ENCODE measurements at regions not wholly inside any gene's neighbourhood (a gene's known extent, or its start where the extent isn't known, plus 50 kb on each side); places are given as distances from the start of the nearest gene placed in this dataset.

DNA sequence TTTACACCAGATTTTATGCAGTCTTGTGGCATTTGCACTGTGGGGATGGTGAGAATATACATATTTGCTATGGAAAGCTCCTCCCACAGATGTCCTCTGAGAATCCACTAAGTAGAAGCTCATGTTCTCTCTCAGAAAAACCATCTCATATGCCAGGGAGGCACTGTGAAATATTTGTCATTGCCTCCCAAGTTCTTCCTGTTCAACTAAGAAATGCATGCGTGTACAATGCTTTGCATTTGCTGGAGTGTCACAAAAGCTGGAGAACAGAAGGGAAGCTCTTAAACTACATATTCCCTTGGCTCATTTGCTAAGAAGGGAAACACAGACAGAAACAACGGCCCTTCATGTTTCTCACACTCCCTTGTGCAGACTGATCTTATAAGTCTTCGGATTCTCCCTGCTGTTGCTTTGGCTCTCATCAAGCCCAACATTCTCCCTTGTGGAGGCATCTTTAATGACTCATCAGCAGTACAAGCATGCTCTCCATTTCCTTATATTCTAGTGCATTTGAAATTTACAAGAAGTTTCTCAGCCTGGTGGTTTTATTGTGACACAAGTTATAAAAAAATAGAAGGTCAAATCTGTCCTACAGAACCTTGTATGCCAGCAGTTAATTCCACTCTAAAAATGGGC, 220.6 kb downstream of the TRIM36 start:
- TF ChIP-seq CTCF (conservative IDR thresholded peaks at IDR 0.05 in 1 of 2, IDR thresholded peaks at IDR 0.05 in 1 of 2; ENCODE audit: extremely low read depth in 1 of 2, insufficient read depth in 1 of 2, low read depth in 1 of 2, low read length in 2 of 2) (no peak), EZH2 (IDR thresholded peaks at IDR 0.05; ENCODE audit: borderline replicate concordance, low read length) (no peak)
